A673 (cell line): ENCODE measurements at regions not wholly inside any gene's neighbourhood (a gene's known extent, or its start where the extent isn't known, plus 50 kb on each side); places are given as distances from the start of the nearest gene placed in this dataset.

Experiments
- CTCF ChIP-seq: fragments of 300-800, 200-600 bp; sonication (generic); conservative IDR thresholded peaks from 2 replicates; pipeline ENCODE4 v1.5.1; 2017; ENCODE audit warnings: low read depth, mild to moderate bottlenecking, antibody characterized with exemption, low read length, moderate library complexity, mixed read lengths
- EZH2 ChIP-seq: fragments of 200-600 bp; sonication (generic); IDR thresholded peaks from 2 replicates; pipeline ENCODE4 v1.6.1; 2017; ENCODE audit warnings: borderline replicate concordance, low read depth, mild to moderate bottlenecking, mixed read lengths, antibody characterized with exemption, low read length; ENCODE audit not compliant: poor library complexity, severe bottlenecking

- TF ChIP-seq CTCF: no peak
- no peak for TF ChIP-seq EZH2
Observed at GRCh38 chr15:61339516-61339915, 110.4 kb upstream of the RORA start.
